ENCODE measurements at regions not wholly inside any gene's neighbourhood (a gene's known extent, or its start where the extent isn't known, plus 50 kb on each side); places are given as distances from the start of the nearest gene placed in this dataset.
"Not testable (repeated sequence)": the region's sequence is repeated elsewhere in the genome, so short reads cannot be mapped to it uniquely, and the experiment has no call there.

DNA sequence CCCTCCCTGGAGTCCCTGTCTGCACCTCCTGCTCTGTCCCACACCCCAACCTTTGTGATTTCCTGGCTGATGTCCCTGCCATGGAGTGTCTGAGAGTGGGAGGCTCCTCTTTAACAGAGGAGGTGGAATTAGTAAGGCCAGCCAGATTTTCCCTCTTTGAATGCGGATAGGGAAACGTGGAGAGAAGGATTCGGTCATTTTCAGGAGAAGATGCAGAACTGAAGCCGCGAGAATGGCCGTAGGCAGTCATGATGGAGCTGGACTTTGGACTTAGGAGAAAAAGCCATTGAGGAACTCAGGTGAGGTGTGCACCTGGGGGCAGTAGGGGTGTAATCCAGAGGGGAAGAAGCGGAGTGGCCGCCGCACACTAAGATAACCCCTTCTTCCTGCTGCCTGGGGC, 138.1 kb upstream of the ATP10A start:
- no peak for DNase-seq (ENCODE audit: low read depth)
- H3K4me3 ChIP-seq (ENCODE audit: low read length) = no peak overlapping the region
- TF ChIP-seq, protein P1, sequence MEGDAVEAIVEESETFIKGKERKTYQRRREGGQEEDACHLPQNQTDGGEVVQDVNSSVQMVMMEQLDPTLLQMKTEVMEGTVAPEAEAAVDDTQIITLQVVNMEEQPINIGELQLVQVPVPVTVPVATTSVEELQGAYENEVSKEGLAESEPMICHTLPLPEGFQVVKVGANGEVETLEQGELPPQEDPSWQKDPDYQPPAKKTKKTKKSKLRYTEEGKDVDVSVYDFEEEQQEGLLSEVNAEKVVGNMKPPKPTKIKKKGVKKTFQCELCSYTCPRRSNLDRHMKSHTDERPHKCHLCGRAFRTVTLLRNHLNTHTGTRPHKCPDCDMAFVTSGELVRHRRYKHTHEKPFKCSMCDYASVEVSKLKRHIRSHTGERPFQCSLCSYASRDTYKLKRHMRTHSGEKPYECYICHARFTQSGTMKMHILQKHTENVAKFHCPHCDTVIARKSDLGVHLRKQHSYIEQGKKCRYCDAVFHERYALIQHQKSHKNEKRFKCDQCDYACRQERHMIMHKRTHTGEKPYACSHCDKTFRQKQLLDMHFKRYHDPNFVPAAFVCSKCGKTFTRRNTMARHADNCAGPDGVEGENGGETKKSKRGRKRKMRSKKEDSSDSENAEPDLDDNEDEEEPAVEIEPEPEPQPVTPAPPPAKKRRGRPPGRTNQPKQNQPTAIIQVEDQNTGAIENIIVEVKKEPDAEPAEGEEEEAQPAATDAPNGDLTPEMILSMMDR (IDR thresholded peaks at IDR 0.05; ENCODE audit: insufficient read depth, low read depth, low read length, missing control alignments) = no peak

DNA sequence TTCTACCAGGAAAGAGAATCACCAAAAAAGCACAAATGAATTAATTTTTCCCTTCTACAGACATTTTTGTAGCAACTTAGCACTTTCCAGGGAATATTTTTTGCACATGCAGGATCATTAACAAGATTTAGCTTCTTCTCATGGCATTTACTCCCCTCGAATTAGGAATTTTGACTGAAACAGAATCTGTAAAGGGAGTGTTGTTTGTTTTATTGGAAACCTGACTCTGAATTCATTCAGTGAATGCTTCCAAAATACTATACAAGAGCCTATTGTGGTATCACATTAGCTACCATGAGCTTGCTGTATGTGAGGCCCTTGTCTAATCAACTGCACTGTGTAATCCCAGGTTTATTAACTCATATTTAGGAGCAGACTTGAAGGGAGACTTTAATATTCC, 130.4 kb upstream of the ATP10A start:
- TF ChIP-seq, protein P1 (IDR thresholded peaks at IDR 0.05; ENCODE audit: insufficient read depth, low read depth, low read length, missing control alignments) = no peak
- H3K4me3 ChIP-seq (ENCODE audit: low read length) = no peak overlapping the region
- DNase-seq (ENCODE audit: low read depth) = no peak

DNA sequence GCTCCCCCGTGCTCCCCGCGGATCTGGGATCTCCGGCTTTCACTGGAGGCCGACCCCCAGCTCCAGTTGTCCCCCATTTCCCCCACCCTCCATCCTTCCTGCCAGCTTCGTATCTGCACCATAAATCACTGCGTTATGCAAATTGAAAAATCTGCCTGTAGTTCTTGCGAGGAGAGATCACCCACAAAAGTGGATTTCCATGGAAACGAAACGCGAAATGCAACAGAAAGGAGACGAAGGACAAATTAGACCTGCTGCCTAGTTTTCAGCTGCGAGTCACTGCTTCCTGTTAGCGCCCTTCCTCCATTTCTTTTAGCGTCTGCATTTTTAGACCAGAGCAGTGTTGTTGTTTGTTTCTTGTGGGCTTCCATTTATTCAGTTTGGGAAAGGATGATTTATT, 127.1 kb upstream of the ATP10A start:
- no peak for DNase-seq (ENCODE audit: low read depth)
- TF ChIP-seq, protein P1 (IDR thresholded peaks at IDR 0.05; ENCODE audit: insufficient read depth, low read depth, low read length, missing control alignments) = no peak

DNA sequence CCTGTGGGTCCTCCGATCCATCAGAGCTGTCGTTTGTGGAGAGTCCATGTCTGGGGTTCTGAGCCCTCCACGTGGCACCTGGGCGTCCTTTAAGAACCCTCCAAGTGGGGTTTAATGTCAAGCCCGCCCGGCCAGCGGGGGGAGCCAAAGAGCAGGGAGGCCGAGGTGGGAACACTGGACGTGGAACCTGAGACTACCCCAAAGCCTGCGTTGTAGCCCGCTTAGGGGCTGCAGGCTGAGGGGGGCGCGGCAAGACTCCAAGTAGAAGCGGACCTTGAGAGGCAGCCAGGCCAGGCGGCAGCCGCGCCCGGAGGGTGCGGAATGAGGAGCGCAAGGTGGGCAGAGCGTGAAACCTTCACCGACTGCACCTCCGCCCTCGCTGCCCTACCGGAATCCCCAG, 126.2 kb upstream of the ATP10A start:
- TF ChIP-seq, protein P1 (IDR thresholded peaks at IDR 0.05; ENCODE audit: insufficient read depth, low read depth, low read length, missing control alignments) = no peak
- no peak overlapping the region for H3K4me3 ChIP-seq (ENCODE audit: low read length)
- no peak for DNase-seq (ENCODE audit: low read depth)

More for the DNA sequence above, 127.1 kb upstream of the ATP10A start:
- no peak overlapping the region for H3K4me3 ChIP-seq (ENCODE audit: low read length)

DNA sequence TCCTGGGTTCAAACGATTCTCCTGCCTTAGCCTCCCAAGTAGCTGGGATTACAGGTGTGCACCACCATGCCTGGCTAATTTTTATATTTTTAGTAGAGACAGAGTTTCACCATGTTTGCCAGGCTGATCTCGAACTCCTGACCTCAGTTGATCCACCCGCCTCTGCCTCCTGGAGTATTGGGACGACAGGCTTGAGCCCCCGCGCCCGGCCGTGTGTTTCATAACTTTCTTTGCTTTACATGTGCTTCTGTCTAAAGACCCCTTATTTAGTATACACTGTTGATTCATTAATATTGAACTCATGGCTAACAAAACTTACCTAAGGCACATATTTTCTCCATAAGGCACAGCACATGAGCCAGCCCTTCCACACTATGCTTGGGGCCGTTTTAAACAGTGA, 125.6 kb upstream of the ATP10A start:
- not testable (repeated sequence) for H3K4me3 ChIP-seq (ENCODE audit: low read length); DNase-seq (ENCODE audit: low read depth)

DNA sequence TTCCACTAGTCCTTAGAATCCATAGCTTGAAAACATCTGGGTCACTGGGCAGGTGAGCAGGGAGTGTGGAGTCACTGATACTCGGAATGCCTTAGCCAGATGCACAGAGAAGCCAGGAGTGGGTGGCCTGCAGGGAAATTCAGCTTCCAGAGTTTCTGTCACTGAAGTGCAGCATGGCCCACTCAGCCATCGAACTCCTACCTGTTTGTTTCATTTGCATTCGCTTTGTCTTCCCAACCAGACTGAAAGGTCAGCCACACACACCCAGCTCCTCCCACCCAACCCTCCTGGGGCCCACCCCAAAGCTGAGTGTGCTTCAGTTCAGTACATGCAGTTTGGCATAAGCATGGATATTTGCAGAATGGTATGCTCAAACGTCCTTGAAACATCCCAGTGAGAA, 124.5 kb upstream of the ATP10A start:
- TF ChIP-seq, protein P1 (IDR thresholded peaks at IDR 0.05; ENCODE audit: insufficient read depth, low read depth, low read length, missing control alignments) = no peak
- DNase-seq (ENCODE audit: low read depth) = no peak
- H3K4me3 ChIP-seq (ENCODE audit: low read length) = no peak overlapping the region

DNA sequence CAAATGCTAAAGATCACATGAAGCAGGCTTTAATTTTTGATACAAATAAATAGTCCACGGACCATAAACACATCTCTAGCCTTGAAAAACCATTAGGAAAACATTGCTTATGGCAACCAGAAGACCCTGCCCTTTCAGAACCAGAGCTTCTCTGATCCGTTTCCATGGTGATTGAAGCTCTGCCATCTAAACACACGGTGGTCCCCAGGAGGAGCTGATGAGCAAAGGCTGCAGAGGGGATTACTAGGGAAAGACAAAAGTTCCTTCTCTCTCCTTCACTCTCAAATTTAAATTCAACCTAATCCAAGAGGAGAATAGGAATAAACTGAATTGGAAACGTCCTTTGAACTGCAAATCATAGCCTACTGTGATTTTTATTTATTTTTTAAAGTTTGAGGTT, 122.0 kb upstream of the ATP10A start:
- DNase-seq (ENCODE audit: low read depth) = no peak
- no peak overlapping the region for H3K4me3 ChIP-seq (ENCODE audit: low read length)
- TF ChIP-seq, protein P1 (IDR thresholded peaks at IDR 0.05; ENCODE audit: insufficient read depth, low read depth, low read length, missing control alignments) = no peak

DNA sequence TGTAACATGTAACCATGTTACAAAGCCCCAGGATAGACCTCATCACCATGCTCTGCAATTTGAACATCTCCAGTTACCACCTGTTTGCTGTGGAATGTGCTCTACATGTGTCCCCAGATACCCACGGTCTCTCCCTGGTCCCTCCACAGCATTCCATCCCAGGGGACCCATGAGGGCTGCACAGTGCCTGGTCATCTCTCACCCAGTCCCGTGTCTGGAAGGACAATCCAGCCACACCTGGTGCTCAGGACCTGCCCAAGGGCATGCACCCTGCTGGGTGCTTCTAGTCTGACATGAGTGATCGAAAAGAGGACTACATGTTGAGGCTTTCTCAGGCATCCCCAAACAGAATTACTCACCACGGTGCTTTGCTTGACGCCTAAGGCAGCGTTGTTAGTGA, 119.6 kb upstream of the ATP10A start:
- DNase-seq (ENCODE audit: low read depth) = no peak
- TF ChIP-seq, protein P1 (IDR thresholded peaks at IDR 0.05; ENCODE audit: insufficient read depth, low read depth, low read length, missing control alignments) = no peak
- H3K4me3 ChIP-seq (ENCODE audit: low read length) = no peak overlapping the region
